SK-N-SH (cell line): ENCODE measurements at regions not wholly inside any gene's neighbourhood (a gene's known extent, or its start where the extent isn't known, plus 50 kb on each side); places are given as distances from the start of the nearest gene placed in this dataset.
"Not testable (repeated sequence)": the region's sequence is repeated elsewhere in the genome, so short reads cannot be mapped to it uniquely, and the experiment has no call there.

ENCODE experiments used
- CTCF ChIP-seq: fragments of 200-600 bp; sonication (generic); IDR thresholded peaks from 2 replicates; pipeline ENCODE4 v1.6.1; 2017; ENCODE audit warnings: antibody characterized with exemption, mild to moderate bottlenecking, moderate library complexity
- ELF1 ChIP-seq: IDR thresholded peaks from 2 replicates; pipeline ENCODE4 v1.4.0; 2012
- EP300 ChIP-seq, 2 experiments: IDR thresholded peaks; 2 replicates each; pipeline versions ENCODE4 v1.4.0 to v1.6.1; 2012; ENCODE audit warnings: borderline replicate concordance in 1 of 2, low read depth in 1 of 2, low read length in 1 of 2
- FOSL2 ChIP-seq: IDR thresholded peaks from 2 replicates; pipeline ENCODE4 v1.4.0; 2012; ENCODE audit warnings: low read depth, mild to moderate bottlenecking, moderate library complexity, borderline replicate concordance
- FOXM1 ChIP-seq: IDR thresholded peaks from 2 replicates; pipeline ENCODE4 v1.4.0; 2012; ENCODE audit warnings: low read depth, mild to moderate bottlenecking
- NRF1 ChIP-seq: IDR thresholded peaks from 2 replicates; pipeline ENCODE4 v1.6.1; 2012; ENCODE audit warnings: low read depth, mild to moderate bottlenecking, low read length
- POLR2AphosphoS5 ChIP-seq: IDR thresholded peaks from 2 replicates; pipeline ENCODE4 v1.6.1; 2012; ENCODE audit warnings: low read depth, low read length
- RAD21 ChIP-seq: IDR thresholded peaks from 2 replicates; pipeline ENCODE4 v1.6.1; 2012; ENCODE audit warnings: mild to moderate bottlenecking, low read length
- TAF1 ChIP-seq: IDR thresholded peaks from 2 replicates; pipeline ENCODE4 v1.6.1; 2012; ENCODE audit warnings: low read depth, mild to moderate bottlenecking, low read length, moderate library complexity, borderline replicate concordance
- YY1 ChIP-seq: IDR thresholded peaks from 2 replicates; pipeline ENCODE4 v1.4.0; 2012; ENCODE audit warnings: low read depth, mild to moderate bottlenecking
- TF ChIP-seq, protein P1 (sequence below): IDR thresholded peaks from 2 replicates; pipeline ENCODE4 v1.4.0; 2012; ENCODE audit warnings: low read depth

- TF ChIP-seq YY1; NRF1; RAD21; EP300 (IDR thresholded peaks at IDR 0.05; ENCODE audit: borderline replicate concordance in 1 of 2, low read depth in 1 of 2, low read length in 1 of 2); CTCF; FOSL2; ELF1; POLR2AphosphoS5; FOXM1; TAF1: not testable (repeated sequence)
- TF ChIP-seq, protein P1, sequence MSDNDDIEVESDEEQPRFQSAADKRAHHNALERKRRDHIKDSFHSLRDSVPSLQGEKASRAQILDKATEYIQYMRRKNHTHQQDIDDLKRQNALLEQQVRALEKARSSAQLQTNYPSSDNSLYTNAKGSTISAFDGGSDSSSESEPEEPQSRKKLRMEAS = not testable (repeated sequence)
Measured at GRCh38 chr3:125903780-125904455, 65.1 kb upstream of the ROPN1B start.
